Right lobe of liver (tissue), 6 donors: ENCODE measurements at regions not wholly inside any gene's neighbourhood (a gene's known extent, or its start where the extent isn't known, plus 50 kb on each side); places are given as distances from the start of the nearest gene placed in this dataset.
"Not testable (repeated sequence)": the region's sequence is repeated elsewhere in the genome, so short reads cannot be mapped to it uniquely, and the experiment has no call there.

Experiments used
- ATAC-seq, 4 donors: fragments of 200-7000 bp; cut with Tn5 transposase; one replicate each; pipeline ENCODE4 v1.9.1; 2020; ENCODE audit warnings: mild to moderate bottlenecking in 4 of 4, moderate library complexity in 4 of 4
- DNase-seq, 3 donors: peaks; one replicate each; pipeline ENCODE4 v3.0.0-alpha.2; 2020
- H3K27ac ChIP-seq, 3 donors: fragments of 200-600 bp; one replicate each; pipeline ENCODE4 v1.8.0; 2022
- H3K27me3 ChIP-seq, 2 donors: fragments of 200-600 bp; one replicate each; pipeline ENCODE4 v1.8.0; 2022
- H3K36me3 ChIP-seq, 4 donors: fragments of 200-600 bp; sonication (generic) in 1 of 4; one replicate each; pipeline versions ENCODE4 v1.5.1 to v1.8.0; 2017 to 2022; ENCODE audit warnings: control low read depth in 1 of 4
- H3K4me1 ChIP-seq, 4 donors: fragments of 200-600 bp; sonication (generic) in 1 of 4; one replicate each; pipeline versions ENCODE4 v1.5.1 to v1.8.0; 2017 to 2022; ENCODE audit warnings: control low read depth in 1 of 4
- H3K4me3 ChIP-seq, 3 donors: fragments of 200-600 bp; one replicate each; pipeline ENCODE4 v1.8.0; 2022
- H3K9me3 ChIP-seq, 4 donors: fragments of 200-600 bp; sonication (generic) in 1 of 4; one replicate each; pipeline versions ENCODE4 v1.5.1 to v1.8.0; 2017 to 2022; ENCODE audit warnings: control low read depth in 1 of 4
- CTCF ChIP-seq, 4 donors: fragments of 200-600 bp in 3 of 4; fragments of 450-650 bp in 1 of 4; IDR thresholded peaks; one replicate each; pipeline versions ENCODE4 v1.5.1 to v1.8.0; 2016 to 2022; ENCODE audit warnings: antibody characterized with exemption in 4 of 4, mild to moderate bottlenecking in 2 of 4
- POLR2A ChIP-seq: fragments of 450-650 bp; IDR thresholded peaks from one replicate; pipeline ENCODE4 v1.6.1; 2017; ENCODE audit warnings: antibody characterized with exemption, mild to moderate bottlenecking
- WGBS: methylation state at CpG from one replicate; pipeline ENCODE4 v1.1.6; 2018; ENCODE audit warnings: low coverage, low lambda C conversion rate; ENCODE audit not compliant: insufficient coverage; ENCODE audit errors: missing lambda C conversion rate; 5-methylcytosine and 5-hydroxymethylcytosine counted together
- intact Hi-C, 2 donors: fragments of 100-400 bp; cut with DNase I; formaldehyde crosslinking; loops; one replicate each; pipeline versions ENCODE4 v1.11.2 to v1.14.1; 2022
- donor health status: DM: no; HTN: yes; CAD: no.
- donor health status: DM: no; HTN: no; CAD: no.
- donor health status: DM: no; HTN: no; CAD: no.
- donor health status: DM: no; HTN: yes; CAD: no.
- donor health status: DM: no; HTN: yes; CAD: no.

DNA sequence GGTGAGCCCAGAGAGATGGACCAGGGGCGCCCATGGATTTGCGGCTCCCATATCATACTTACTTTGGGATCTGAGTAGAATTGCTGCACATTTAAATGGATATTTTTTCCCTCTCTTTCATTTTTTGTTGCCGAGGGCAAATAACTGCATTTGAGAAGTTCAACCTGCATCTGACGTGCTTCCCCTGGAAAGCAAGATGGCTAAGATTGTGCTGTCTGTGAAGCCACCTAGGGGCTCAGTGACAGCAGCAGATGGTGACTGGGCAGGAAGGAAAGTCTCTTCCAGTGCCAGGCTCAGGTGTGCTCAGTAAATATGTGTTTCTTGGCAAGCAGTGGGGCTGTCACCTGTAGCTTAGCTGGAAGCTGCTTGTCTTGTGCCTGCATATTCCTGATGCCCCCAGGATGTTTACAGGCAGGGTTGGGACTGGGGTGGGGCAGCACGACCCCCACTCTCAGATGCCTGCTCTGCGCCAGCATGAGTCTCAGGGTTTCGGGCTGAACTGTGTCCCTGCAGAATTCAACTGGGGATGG is 59.8 kb upstream of the ETV3 start:
- intact Hi-C loops, result loop anchor here (10.0 kb wide), 3 partner anchors 107 to 297 kb away; no protein-coding TSS in a partner anchor
- 60% methylated on average over 2 of the region's 7 CpGs for whole genome bisulfite sequencing
- Histone ChIP-seq H3K36me3 (no peaks in the 10 kb centered on the region), H3K4me1 (no peaks in the 10 kb centered on the region), H3K27ac (no peak overlapping the region), H3K27me3 (peaks cover 0 to 8% of the 10 kb centered on the region in 2 donors), H3K9me3 (no peaks in the 10 kb centered on the region), H3K4me3 (no peak overlapping the region)
- no peak for TF ChIP-seq CTCF (IDR thresholded peaks at IDR 0.05)
- no peak for TF ChIP-seq POLR2A
- DNase-seq, result no peak
- peak in 1 of 4 donors; percentile 19 for ATAC-seq

GRCh38 chr1:157196670-157197456 is 58.7 kb upstream of the ETV3 start:
- peak; percentile 24 to 54 (median 38) for TF ChIP-seq CTCF (IDR thresholded peaks at IDR 0.05)
- ATAC-seq, result peak; percentile 71 to 83 (median 80)

GRCh38 chr1:157196245-157196543 is 58.0 kb upstream of the ETV3 start:
- H3K27ac ChIP-seq, result no peak overlapping the region
- DNase-seq (no peak), ATAC-seq (no peak)
- H3K4me3 ChIP-seq, result no peak overlapping the region
- peaks cover 0 to 8% of the 10 kb centered on the region in 2 donors for H3K27me3 ChIP-seq
- no peaks in the 10 kb centered on the region for H3K4me1 ChIP-seq
- no peaks in the 10 kb centered on the region for H3K36me3 ChIP-seq
- no peaks in the 10 kb centered on the region for H3K9me3 ChIP-seq
- intact Hi-C loops, result loop anchor here (10.0 kb wide), 3 partner anchors 109 to 299 kb away; no protein-coding TSS in a partner anchor
- no peak for TF ChIP-seq CTCF (IDR thresholded peaks at IDR 0.05)
- TF ChIP-seq POLR2A, result no peak
- 67% methylated on average over 1 of the region's 2 CpGs for WGBS

More at GRCh38 chr1:157196670-157197456, 58.7 kb upstream of the ETV3 start:
- H3K4me3 ChIP-seq, H3K36me3 ChIP-seq, DNase-seq, H3K4me1 ChIP-seq, H3K27me3 ChIP-seq, H3K9me3 ChIP-seq, H3K27ac ChIP-seq: not testable (repeated sequence)
- intact Hi-C loops, result loop anchor here (10.0 kb wide), 3 partner anchors 108 to 298 kb away; no protein-coding TSS in a partner anchor
- WGBS, result 23% methylated on average over 7 of the region's 11 CpGs

- Histone ChIP-seq H3K4me1 (no peaks in the 10 kb centered on the region), H3K36me3 (no peaks in the 10 kb centered on the region), H3K27ac (no peak overlapping the region), H3K27me3 (peaks cover 0 to 8% of the 10 kb centered on the region in 2 donors), H3K9me3 (no peaks in the 10 kb centered on the region), H3K4me3 (no peak overlapping the region)
- 72% methylated on average over 3 of the region's 13 CpGs for WGBS
- intact Hi-C loops, result loop anchor here (10.0 kb wide), 3 partner anchors 109 to 299 kb away; no protein-coding TSS in a partner anchor
- no peak for TF ChIP-seq POLR2A
- TF ChIP-seq CTCF (IDR thresholded peaks at IDR 0.05), result no peak
- ATAC-seq, result no peak
- peak in 1 of 3 donors; percentile 20 for DNase-seq
These were observed 57.5 kb upstream of the ETV3 start for GRCh38 chr1:157195521-157196244.
